ENCODE measurements at regions not wholly inside any gene's neighbourhood (a gene's known extent, or its start where the extent isn't known, plus 50 kb on each side); places are given as distances from the start of the nearest gene placed in this dataset.
"Not testable (repeated sequence)": the region's sequence is repeated elsewhere in the genome, so short reads cannot be mapped to it uniquely, and the experiment has no call there.

DNA sequence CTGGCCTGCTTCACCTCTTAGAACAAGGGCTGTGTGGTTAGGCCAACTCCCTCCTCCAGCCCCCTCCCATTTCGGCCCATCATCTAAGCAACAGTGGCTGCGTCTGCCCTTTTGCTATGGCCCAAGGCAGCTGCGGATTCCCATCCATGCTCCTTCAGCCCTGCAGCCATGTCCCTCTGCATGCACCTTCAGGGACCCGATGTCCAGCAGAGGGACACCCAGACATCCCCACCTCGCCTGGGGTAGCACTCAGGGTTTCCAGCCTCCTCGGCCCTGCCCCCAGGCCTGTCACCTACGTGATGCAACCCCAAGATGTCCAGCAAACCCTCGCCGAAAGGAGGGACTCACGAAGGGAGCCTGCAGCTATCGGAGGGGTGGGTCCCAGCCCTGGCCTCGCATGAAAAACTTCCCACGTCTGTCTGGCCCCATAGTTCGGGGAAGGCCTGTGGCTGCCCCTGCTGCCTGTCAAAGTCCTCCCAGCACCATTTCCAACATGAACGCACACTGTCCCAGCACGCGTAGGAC is 194.4 kb downstream of the CTTN start:
- DNase-seq (ENCODE audit: low spot score) = no peak

DNA sequence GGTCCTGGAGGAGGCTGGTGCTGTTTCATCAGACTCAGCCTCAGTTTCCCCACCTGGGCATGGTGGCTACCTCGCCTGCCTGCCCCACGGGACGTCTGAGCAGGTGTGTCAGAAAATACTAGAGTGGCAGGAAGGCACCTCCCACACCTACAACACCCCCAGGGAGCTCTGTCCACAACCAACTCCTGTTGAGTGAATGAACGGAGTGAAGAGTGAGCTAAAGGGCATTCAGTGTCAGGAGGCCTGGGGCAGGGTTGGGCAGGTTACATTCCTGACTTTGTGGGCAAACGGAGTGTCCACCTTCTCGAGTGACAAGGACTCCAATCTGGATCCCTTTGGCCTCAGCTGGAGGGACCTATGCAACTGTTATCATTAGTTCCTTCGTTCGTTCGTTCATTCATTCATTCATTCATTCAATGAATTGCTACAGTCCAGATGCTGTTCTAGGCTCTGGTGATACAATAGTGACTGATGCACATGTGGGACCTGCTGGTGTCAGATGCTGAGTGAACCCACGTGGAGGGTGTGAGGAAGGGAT is 195.2 kb downstream of the CTTN start:
- no peak for DNase-seq (ENCODE audit: low spot score)

DNA sequence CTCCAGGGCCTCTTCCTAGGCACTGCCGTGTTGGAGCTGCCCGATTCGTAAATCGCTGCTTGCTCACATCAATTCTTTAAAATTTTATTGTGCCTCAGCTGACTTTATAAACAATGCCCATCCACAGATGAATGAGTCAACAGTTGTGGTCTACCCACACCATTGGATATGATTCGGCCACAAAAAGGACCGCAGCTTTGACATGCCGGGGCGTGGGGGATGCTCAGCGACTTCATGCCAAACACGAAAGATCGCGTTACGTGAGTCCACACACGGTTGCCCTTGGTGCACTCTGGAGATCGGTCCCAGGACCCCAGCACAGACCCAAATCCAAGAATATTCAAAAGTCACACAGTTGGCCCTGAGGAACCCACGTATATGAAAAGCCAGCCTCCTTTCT is 195.7 kb downstream of the CTTN start:
- DNase-seq (ENCODE audit: low spot score) = no peak

DNA sequence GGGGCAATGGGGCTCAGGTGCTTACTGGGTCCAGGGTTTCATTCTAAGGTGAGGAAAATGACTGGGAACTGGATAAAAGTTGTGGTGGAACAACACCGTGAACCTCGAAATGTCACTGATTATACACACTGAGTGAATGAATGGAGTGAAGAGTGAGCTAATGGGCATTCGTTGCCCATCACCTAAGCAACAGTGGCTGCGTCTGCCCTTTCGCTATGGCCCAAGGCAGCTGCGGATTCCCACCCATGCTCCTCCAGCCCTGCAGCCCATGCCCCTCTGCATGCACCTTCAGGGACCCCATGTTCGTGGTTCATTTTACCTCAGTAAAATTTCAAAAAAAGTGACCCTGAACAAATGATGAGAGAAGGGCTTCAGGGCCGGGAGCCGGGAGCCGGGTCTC is 196.3 kb downstream of the CTTN start:
- no peak for DNase-seq (ENCODE audit: low spot score)

DNA sequence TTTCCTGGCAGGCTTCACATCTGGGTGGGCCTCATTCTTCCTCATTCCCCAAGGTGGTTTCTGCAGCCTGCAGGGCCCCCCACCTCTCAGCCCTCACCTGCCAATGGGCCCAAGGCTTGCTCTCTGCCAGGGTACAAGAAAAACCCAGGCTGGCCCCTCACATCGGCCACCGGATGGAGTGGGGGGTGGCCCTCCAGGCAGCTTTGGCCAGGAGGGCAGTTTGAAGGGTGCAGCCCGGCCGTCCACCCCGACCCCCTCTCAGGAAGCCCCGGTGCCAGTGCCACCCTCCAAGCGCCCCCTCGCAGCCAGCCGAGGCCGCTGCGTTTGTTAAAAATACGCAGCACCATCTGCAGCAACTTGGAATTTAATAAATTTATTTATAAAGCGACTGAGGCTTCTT is 196.7 kb downstream of the CTTN start:
- no peak for DNase-seq (ENCODE audit: low spot score)

DNA sequence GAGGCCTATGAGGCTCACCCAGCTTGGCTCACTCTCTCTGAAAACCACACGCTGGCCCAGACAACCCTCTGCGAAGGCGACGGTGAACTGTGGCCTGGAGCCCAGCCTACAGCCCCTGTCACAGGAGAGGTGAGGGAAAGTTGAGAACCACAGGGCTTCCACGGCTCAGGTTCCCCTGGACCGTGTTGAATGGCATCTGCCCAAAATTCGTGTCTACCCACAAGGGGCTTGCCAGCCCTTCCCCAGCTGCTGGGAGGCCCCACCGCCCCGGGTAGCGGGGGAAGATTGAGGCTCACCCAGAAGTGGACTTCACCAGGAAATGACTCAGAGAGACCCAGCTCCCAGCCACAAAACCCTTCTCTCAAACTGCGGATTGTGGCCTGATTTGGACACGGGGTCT is 197.1 kb downstream of the CTTN start:
- DNase-seq (ENCODE audit: low spot score) = no peak

DNA sequence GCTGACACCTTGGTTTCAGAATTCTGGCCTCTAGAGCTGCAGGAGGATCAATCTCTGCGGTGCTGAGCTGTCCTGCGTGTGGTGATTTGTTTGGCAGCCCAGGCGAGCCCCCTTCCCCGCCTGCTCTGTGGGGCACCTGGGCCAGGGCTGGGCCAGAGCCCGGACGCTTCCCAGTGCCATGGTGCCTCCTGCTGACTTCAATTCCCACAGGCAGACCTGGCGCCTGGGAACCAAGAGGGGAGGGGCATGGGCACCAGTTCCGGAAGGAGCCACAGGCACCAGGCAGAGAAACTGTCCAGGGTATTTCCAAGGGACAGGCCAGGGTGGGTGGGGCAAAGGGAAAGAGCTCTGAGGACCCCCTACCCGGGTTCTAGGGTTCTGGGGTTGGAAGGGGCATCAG is 197.8 kb downstream of the CTTN start:
- DNase-seq (ENCODE audit: low spot score) = no peak

DNA sequence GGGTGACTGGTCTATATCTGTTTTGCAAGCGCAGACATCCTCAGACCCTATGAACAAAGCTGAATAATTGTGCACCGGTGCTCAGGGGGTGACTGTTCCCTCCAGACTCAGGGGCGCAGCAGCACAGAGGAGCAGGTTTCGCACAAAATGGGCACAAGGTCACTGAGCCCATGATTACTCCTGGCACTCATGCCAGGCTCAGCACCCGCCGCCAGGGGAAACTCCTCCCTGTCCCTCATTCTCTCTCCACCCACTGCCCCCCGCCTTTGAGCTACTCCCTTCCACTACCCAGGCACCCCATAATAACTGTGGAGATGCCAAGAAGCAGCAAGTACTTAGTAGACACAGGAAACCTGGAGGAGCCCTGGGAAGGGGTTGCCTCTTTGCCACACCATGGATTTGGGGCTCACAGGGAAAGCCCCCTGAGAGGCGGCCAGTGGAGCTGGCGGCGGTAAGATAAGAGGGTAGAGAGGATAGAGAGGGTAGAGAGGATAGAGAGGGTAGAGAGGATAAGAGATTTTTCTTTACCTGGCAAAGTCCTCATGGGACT is 198.8 kb downstream of the CTTN start:
- DNase-seq (ENCODE audit: low spot score) = no peak

DNA sequence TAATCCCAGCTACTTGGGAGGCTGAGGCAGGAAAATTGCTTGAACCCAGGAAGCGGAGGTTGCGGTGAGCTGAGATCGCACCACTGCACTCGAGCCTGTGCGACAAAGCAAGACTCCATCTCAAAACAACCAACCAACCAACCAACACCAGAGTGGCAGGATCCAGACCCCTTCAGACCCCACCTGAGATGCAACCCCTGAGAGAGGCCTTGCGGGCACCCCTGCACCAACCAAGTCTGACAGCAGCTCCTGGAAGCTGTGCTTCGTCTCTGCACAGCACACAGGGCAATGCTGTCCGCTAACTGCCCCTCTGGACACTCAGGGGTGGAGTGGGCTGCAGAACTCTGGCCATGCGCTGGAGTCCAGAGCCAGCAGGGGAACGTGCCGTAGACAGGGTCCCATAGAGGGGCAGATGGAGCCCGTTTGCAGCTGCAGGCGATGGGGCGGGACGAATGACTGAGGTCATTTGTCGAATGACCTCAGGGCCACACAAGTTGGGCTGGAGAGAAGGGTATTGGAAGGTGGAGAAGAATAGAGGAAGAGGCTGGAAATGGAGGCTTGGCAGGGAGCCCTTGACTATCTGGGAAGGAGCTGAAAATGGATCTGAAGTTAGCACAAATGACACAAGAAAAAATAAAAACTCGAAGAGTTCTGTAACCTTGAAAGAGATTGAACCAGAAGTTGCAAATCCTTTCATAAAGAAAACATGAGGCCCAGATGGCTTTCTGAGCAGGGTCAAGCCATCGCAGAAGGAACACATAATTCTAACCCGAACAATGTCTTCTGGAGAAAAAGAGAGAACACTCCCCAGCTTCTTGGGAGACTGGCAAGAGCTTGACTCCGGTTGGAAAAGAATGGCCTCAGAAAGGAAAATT is 199.7 kb downstream of the CTTN start:
- DNase-seq (ENCODE audit: low spot score) = no peak

DNA sequence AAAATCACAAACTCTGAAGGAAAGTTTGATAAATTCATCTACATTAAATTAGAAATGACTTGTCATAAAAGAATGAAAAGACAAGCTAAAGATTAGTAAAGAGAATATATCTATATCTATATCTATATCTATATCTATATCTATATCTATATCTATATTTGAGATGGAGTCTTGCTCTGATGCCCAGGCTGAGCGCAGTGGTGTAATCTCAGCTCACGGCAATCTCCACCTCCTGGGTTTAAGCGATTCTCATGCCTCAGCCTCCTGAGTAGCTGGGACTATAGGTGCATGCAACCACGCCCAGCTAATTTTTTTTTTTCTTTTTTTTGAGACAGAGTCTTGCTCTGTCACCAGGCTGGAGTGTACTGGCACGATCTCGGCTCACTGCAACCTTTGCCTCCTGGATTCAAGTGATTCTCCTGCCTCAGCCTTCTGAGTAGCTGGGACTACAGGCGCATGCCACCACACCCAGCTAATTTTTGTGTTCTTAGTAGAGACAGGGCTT is 202.6 kb downstream of the CTTN start:
- DNase-seq (ENCODE audit: low spot score) = not testable (repeated sequence)

DNA sequence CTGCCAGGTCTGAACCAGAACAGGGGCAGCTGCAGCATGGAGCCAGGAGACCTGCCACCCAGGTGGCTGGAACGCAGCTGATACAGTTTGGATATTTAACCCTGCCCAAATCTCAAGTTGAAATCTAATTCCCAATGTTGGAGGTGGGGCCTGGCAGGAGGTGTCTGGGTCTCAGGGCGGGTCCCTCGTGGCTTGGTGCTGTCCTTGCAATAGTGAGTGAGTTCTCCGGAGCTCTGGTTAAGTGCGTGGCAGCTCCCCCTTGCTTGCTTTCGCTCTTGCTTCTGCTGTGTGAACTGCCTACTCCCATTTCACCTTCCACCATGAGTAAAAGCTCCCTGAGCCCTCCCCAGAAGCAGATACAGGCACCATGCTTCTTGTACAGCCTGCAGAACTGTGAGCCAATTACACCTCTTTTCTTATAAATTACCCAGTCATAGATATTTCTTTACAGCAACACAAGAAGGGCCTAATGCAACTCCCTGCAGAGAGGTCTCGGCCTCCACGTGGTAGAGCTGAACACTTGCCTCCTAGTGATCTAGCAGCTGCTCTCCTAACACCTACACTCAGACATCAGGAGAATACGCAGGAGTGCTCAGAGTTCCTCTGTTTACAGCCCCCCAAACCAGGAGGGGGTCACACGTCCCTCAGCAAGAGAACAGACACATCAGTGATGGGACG is 203.7 kb downstream of the CTTN start:
- DNase-seq (ENCODE audit: low spot score) = no peak

DNA sequence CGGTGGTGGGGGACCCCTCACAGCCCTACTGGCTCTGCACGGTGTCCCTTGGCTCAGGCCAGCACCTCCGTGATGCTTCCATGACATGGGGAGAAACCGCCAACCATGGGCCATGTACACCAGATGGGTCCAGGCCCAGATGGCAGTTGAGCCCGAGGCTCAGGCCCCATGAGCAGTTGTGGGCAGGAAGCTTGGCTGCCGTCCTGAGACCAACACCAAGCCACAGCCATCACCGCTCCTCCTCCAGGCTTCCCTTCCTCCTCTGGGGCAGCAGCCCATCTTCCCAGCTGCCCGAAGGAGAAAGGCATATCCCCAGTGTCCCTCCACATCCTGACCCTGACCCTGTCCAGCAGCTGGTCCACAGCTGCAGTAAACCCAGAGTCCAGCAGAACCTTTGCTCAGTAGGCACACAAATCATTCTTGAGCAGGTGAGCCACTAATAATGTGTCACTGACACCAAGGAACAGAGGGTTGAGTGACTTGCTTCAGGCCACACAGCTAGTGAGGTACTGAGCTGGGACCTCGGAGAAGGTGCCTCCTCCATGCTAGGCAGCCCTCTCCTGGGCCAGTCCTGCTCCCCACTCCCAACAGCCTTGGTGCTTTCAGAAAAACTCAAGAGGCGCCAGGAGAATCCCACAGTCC is 204.9 kb downstream of the CTTN start:
- DNase-seq (ENCODE audit: low spot score) = no peak

DNA sequence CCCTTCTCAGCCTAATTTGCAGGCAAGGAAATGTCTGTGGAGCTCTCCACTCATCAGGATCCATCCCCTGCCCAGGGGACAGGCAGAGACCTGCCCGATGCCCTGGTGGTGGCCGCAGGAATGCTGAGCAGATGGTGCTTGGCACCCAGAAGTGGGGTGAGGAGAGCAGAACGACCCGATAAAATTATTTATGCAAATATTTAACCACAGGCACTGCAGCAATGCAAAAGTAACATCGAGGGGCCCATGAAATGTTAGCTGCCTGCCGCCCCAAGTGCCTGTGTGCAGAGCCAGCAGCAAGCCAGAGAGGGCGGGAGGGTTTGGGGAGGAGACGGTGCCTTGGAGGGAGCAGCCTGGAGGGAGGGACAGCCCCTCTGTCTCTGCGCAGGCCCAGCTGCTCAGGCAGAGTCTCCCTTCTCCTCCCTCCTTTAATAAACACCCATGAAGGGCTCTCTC is 205.5 kb downstream of the CTTN start:
- no peak for DNase-seq (ENCODE audit: low spot score)

DNA sequence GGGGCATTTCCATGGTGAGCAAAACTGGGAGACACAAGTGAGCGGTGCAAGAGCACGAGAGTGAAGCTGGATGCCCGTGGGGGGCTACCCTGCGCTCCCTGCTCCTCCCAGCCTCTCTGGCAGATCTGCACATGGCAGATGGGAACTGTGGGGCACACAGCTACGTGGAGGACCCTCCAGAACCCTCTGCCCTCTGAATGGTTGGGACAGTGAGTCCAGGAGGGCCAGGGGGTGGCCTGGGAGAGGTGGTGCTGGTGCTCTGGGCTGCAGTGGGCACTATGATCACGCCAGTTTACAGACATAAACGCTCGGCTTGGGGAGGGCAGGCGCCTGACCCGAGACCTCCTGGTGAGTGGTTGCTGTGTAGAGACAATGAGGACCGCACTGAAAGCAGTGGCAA is 205.9 kb downstream of the CTTN start:
- DNase-seq (ENCODE audit: low spot score) = no peak

DNA sequence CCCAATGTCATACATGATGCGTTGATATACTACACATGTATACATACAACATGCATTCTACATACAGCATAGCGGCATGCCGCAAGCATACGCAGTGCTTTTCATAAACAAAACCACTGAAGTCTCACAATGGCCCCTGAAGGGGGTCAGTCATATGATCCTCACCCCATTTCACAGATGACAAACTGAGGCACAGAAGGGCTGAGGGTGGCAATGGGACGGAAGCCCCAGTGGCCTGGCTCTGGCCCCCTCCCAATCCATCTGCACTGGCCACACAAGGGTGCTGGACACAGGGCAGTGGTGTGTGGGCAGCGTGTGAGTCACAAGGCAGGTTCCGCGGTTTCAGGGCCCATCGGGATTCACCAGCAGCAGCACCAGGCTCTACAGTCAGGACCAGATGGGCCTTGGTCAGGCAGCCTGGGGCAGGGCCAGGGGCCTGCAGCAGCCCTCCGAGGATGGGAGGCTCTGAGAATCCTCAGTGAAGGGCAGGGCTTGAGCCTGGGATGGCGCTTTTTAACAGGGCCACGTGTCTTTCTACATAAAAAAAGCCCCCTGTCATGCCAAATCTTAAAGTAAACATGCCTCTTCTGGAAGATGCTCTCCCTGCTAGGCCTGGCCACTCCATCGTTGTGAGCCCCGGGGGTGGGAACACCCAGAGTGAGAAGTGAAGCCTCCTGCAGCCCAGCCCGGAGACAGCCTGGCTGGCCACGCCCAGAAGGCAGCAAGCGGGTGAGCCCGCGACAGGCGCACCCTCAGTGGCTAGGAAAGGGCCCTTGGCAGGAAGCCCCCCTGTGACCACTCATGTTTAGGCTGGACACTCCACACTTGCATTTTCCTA is 206.5 kb downstream of the CTTN start:
- no peak for DNase-seq (ENCODE audit: low spot score)

DNA sequence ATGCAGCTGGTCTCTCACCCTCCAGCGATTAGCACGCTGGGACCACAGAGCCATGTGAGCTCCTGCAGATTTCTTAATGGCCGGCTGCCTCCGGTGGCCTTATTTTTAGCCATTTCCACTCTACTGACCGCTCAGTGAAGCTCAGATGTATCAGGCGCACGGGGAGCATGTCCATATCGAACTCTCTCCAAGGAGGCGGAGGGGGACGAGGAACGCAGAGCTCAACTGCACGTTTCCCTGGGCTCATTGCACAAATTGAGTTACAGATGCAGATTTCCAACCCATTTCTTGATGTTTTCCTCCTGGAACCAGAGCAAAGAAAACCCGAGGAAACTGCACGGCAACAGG is 207.1 kb downstream of the CTTN start:
- DNase-seq (ENCODE audit: low spot score) = no peak

DNA sequence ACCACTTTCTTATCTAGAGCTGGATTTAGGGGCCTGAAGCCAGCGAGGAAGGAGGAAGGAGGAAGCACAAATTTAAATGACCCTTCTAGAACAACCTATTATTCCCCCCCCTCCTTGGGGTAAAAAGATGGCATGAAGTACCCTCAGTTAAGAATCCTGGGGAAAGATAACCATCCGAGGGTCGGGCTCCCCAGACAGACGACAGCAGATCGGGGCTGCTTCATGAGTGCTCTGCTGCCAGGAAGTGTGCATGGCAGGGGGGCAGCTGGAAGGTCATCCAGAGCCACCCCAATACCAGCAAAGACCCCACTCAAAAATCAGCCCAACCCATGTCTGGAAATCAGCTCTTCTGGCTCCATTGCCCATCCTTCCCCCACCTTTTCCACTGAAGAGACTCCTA is 207.5 kb downstream of the CTTN start:
- DNase-seq (ENCODE audit: low spot score) = no peak

DNA sequence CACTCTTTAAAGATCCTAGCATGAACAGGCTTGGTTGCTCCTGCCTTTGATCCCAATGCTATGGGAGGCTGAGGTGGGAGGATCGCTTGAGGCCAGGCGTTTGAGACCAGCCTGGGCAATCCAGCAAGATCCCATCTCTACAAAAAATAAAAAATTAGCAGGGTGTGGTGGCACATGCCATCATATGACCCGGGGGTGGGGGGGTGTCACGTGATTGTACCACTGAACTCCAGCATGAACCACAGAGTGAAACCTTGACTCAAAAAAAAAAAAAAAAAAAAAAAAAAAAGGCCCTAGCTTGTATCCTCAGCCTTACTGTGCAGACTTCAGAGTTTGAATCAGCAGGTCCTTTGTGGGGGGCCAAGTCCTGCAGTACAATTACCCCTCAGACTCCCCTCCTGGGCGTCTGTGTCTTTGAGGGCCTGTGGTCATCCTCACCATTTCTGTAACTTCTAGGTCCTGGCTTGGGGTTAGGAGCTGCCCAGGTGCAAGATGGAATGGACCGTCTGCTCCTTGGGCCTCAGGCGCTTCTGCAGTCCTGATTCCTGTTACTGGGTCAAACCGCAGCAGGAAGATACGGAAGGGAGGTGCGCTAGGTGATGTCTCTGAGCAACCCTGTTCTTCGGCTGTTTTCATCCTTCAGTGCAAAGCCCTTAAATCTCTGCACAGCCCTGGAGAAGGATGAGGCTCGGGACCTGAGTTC is 208.1 kb downstream of the CTTN start:
- DNase-seq (ENCODE audit: low spot score) = no peak

DNA sequence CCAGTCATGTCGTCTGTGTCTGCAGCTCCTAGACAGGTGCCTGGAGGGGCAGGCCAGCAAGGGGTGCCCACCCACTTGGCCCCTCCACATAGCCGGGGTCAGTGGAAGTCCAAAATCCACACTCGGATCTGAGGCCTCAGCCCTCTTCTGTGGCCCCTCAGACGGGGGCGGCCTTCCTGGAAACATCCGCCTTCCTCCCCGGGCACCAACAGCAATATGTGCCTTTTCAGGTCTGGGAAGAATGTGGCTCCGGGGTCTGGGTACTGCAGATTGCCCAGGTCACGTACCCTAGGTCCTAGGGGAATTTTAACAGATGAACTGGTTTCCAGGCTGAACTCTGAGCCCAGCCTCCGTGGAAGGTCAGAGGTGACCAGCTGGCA is 208.6 kb downstream of the CTTN start:
- no peak for DNase-seq (ENCODE audit: low spot score)

DNA sequence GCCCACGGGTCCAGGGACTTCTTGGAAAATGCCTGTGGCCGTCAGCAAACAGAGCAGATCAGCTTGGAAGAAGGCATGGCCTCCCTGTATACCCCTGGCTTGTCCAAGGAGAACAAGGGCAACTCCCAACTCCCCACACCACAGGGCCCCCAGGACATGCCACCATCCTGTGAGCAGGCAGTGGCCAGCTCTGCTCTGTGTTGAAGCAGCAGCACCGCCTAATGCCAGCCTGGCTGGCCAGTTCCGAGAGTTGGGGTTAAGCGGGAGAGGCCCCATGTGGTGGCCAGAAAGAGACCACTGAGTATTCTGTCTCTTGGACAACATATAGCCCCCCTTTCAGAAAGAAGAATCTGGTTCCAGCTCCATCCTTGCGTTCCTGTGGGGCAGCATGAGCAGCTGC is 209.2 kb downstream of the CTTN start:
- no peak for DNase-seq (ENCODE audit: low spot score)

Measured in HuH-7 (cell line).